NCI-H1694 treated with DMSO at 0.1 percent for 48 hours (cell line): ENCODE measurements at regions not wholly inside any gene's neighbourhood (a gene's known extent, or its start where the extent isn't known, plus 50 kb on each side); places are given as distances from the start of the nearest gene placed in this dataset.
"Not testable (repeated sequence)": the region's sequence is repeated elsewhere in the genome, so short reads cannot be mapped to it uniquely, and the experiment has no call there.

Experiments used
- DNase-seq: peaks from one replicate; lab custom pipeline; 2025; lab: John Stamatoyannopoulos, UW

- DNase-seq, result no peak
These were observed 266.2 kb upstream of the CYLC2 start for GRCh38 chr9:102728946-102729345.

GRCh38 chr9:102714184-102714583 lies 280.9 kb upstream of the CYLC2 start:
- DNase-seq, result no peak

- DNase-seq, result not testable (repeated sequence)
These were observed 282.2 kb upstream of the CYLC2 start for GRCh38 chr9:102712910-102713309.

GRCh38 chr9:102700936-102701335 lies 294.2 kb upstream of the CYLC2 start:
- DNase-seq, result no peak

- DNase-seq, result no peak
These were observed 325.9 kb upstream of the CYLC2 start for GRCh38 chr9:102669220-102669619.

GRCh38 chr9:102652471-102652870 lies 342.7 kb upstream of the CYLC2 start:
- DNase-seq, result no peak

GRCh38 chr9:102650896-102651295 lies 344.2 kb upstream of the CYLC2 start:
- DNase-seq, result no peak

- DNase-seq, result no peak
These were observed 352.5 kb upstream of the CYLC2 start for GRCh38 chr9:102642651-102643050.

- peak; percentile 2 for DNase-seq
These were observed 363.6 kb upstream of the CYLC2 start for GRCh38 chr9:102631559-102631958.

GRCh38 chr9:102609461-102609860 lies 385.7 kb upstream of the CYLC2 start:
- DNase-seq, result no peak

- DNase-seq, result not testable (repeated sequence)
These were observed 391.6 kb upstream of the CYLC2 start for GRCh38 chr9:102603198-102604195.

GRCh38 chr9:102594241-102594640 lies 400.9 kb upstream of the CYLC2 start:
- DNase-seq, result no peak

- peak; percentile 62 for DNase-seq
These were observed 407.9 kb upstream of the CYLC2 start for GRCh38 chr9:102587281-102587680.

- no peak for DNase-seq
These were observed 425.7 kb upstream of the CYLC2 start for GRCh38 chr9:102569436-102569835.

GRCh38 chr9:102551346-102551745 lies 443.8 kb upstream of the CYLC2 start:
- DNase-seq, result no peak

- DNase-seq, result no peak
These were observed 444.2 kb upstream of the CYLC2 start for GRCh38 chr9:102550886-102551285.

GRCh38 chr9:102550266-102550665 lies 444.9 kb upstream of the CYLC2 start:
- no peak for DNase-seq

GRCh38 chr9:102534031-102534430 lies 461.1 kb upstream of the CYLC2 start:
- DNase-seq, result peak; percentile 4

- no peak for DNase-seq
These were observed 473.9 kb upstream of the CYLC2 start for GRCh38 chr9:102521097-102521755.

GRCh38 chr9:102519423-102519822 lies 475.7 kb upstream of the CYLC2 start:
- no peak for DNase-seq

GRCh38 chr9:102518324-102518723 lies 476.8 kb upstream of the CYLC2 start:
- DNase-seq, result no peak

GRCh38 chr9:102514541-102514940 lies 480.6 kb upstream of the CYLC2 start:
- DNase-seq, result no peak

GRCh38 chr9:102507044-102507687 lies 488.0 kb upstream of the CYLC2 start:
- DNase-seq, result no peak
